Smooth muscle cell of the brain vasculature (primary cell): ENCODE measurements at regions not wholly inside any gene's neighbourhood (a gene's known extent, or its start where the extent isn't known, plus 50 kb on each side); places are given as distances from the start of the nearest gene placed in this dataset.
"Not testable (repeated sequence)": the region's sequence is repeated elsewhere in the genome, so short reads cannot be mapped to it uniquely, and the experiment has no call there.

Experiments used
- DNase-seq: peaks from one replicate; pipeline ENCODE4 v3.0.0-alpha.2; 2012; ENCODE audit warnings: low read depth, low spot score

- no peak for DNase-seq
Measured at GRCh38 chr3:21024563-21024962, 726.4 kb downstream of the ZNF385D start.

DNA sequence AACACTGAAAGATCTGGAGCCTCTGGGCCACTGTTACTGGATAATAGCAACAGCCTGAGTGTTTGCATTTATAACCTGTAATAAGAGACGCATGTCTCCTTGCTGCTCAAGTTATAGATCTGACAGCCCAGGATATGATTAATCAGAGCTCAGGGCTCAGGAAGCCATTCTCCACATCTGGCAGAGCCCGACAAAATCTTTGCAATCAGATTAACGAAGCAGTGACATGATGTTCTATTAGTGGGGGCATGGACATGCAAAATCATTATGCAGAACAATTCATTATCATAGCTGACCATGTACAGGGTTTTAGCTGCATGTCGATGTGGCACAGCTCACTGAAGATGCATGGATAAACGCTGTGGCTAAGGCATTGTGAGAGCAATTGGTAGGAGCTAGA lies 730.3 kb downstream of the ZNF385D start:
- no peak for DNase-seq

DNA sequence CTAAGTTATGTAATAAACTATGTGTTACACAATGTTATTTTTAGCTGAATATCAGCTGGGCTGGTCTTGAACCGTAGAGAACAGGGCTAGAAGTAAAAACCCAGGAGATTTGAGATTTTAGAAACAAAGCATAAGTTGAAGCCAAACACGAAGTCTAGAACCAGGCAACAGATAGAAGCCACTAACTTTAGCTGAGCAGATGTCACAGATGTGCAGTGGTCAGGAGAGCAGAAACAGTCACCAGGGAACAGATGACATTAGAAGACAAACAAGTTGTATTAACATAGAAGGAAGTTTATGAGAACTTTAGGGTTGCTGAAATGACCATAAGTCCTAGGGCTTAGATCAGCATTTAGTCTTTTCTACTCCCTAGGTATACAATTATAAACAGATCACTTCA lies 731.0 kb downstream of the ZNF385D start:
- no peak for DNase-seq

- no peak for DNase-seq
Measured at GRCh38 chr3:21017115-21017852, 733.7 kb downstream of the ZNF385D start.

DNA sequence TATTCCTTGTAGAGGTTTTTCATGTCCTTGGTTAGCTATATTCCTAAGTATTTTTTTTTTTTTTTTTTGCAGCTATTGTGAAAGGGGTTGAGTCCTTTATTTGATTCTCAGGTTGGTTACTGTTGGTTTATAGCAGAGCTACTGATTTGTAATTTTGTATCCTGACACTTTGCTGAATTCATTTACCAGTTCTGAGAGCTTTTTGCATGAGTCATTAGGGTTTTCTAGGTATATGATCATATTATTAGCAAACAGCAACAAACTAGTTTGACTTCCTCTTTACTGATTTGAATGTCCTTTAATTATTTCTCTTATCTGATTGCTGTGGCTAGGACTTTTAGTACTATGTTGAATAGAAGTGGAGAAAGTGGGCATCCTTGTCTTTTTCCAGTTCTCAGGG lies 737.4 kb downstream of the ZNF385D start:
- no peak for DNase-seq

GRCh38 chr3:20999661-21000060 lies 751.3 kb downstream of the ZNF385D start:
- no peak for DNase-seq

GRCh38 chr3:20997183-20997582 lies 753.8 kb downstream of the ZNF385D start:
- no peak for DNase-seq

DNA sequence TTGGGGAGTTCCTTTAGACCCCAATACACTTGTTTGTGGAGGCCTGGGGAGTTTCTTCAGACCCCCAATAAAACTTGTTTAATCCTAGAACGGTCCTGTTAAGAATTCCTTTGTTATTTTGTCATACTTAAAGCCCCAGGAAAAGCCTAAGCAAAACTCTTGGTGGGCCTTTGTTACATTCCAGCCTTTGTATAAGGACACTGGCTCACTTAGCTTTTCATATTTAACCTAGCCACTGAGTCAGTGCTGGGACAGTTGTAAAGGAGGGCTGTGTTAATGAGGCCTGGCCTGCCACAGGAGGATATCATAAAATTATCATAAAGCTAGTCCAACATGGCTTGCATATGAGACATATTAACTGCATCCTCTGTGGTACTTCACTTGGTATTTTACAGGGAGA lies 760.1 kb downstream of the ZNF385D start:
- DNase-seq = no peak

DNA sequence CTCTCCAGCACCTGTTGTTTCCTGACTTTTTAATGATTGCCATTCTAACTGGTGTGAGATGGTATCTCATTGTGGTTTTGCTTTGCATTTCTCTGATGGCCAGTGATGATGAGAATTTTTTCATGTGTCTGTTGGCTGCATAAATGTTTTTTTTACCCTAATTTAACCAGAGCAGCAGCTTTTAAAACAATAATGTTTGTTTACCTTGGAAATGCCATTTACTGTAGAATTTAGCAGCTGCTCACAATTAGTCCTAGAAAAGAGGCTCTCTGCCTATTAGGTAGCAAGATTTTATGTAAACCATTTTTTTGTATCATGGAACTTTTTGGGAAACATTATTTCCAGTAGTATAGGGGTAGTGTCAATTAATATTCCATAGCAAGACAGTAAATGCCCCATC lies 761.4 kb downstream of the ZNF385D start:
- DNase-seq = not testable (repeated sequence)

DNA sequence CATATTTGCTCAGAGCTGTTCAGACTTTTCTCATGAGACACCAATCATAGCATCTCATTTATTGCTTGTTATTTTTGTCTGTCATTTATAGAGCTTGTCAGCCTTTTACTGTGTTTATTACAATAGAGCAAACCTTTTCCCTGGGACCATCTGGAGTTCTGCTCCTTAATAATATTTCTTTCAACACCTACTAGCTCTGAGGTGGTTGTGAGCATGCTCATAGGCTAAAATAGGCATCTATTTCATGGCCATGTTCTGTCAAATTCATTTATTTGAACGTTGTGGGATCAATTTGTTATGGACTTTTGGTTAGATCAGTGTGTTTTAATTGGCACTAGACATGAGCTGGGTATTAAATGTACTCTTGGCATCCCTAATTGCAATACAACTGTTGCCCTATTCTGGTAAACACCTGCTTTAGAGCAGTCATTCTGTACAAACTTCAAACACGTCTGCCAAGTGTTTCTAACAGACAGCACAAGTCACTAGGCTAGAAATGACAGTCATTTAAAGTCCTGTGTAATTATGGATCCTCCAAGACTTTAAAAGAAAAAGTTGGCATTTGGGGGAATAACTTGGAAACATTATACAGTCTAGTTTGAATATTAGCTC lies 766.3 kb downstream of the ZNF385D start:
- DNase-seq = no peak

GRCh38 chr3:20975188-20975651 lies 775.8 kb downstream of the ZNF385D start:
- DNase-seq = no peak

DNA sequence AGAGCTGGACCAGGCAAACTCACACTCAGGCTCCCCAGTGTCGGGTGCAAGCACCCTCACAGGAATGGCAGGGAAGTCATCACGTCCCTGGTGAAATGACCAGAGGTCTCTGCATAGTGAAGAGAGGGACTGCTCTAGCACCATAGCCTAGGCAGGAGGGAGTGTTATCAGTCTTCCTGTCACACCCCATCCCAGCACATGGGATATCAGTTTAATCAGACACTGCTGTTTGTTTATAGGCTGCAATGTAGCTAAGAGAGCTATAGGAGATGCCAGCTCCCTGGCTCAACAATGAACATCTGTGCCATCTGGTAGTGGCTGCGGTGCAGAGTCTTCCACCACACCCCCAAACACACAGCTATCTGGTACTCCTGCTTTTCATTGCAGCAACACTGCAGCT lies 776.6 kb downstream of the ZNF385D start:
- no peak for DNase-seq

DNA sequence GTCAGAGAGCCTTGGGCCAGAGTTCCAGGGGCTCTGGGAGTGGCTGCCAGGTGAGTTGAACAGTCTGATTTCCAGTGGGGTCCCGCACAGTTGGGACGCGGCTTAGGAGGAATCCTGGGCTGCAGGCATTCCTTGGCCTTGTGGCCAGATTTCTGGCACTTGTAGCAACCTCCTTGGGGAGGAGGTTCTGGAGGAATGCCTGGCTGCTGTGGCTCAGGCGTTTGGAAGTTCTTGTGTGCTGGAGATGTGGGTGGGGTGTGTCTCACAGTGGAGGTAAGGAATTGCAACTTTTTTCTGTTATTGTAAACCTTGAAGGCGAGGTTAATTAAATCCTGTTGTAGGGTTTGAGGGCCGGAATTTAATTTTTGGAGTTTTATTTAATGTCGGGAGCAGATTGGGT lies 780.2 kb downstream of the ZNF385D start:
- DNase-seq = not testable (repeated sequence)

GRCh38 chr3:20967485-20967884 lies 781.5 kb upstream of the SGO1 start:
- not testable (repeated sequence) for DNase-seq

GRCh38 chr3:20958161-20958560 lies 772.2 kb upstream of the SGO1 start:
- DNase-seq = no peak

- no peak for DNase-seq
Measured at GRCh38 chr3:20945892-20946291, 759.9 kb upstream of the SGO1 start.

GRCh38 chr3:20935791-20936190 lies 749.8 kb upstream of the SGO1 start:
- no peak for DNase-seq

- DNase-seq = no peak
Measured at GRCh38 chr3:20931834-20932233, 745.8 kb upstream of the SGO1 start.

DNA sequence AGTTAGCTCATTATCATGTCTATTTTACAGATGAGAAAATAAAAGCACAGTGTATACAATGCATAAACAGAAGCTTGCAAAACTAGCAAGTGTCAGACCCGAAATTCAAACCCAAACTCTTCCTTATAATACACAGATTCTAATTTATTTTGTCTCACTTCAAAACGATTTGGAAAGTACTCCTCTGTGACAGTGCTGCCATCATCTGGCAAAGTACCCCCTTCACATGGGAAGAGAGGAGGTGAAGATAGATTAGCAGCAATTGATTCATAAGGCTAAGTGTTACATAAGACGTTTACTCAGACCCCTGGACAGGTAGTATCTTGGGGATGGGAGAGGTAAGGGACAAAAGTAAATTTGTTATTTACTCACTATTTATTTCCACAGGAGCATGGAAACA lies 744.0 kb upstream of the SGO1 start:
- DNase-seq = no peak

DNA sequence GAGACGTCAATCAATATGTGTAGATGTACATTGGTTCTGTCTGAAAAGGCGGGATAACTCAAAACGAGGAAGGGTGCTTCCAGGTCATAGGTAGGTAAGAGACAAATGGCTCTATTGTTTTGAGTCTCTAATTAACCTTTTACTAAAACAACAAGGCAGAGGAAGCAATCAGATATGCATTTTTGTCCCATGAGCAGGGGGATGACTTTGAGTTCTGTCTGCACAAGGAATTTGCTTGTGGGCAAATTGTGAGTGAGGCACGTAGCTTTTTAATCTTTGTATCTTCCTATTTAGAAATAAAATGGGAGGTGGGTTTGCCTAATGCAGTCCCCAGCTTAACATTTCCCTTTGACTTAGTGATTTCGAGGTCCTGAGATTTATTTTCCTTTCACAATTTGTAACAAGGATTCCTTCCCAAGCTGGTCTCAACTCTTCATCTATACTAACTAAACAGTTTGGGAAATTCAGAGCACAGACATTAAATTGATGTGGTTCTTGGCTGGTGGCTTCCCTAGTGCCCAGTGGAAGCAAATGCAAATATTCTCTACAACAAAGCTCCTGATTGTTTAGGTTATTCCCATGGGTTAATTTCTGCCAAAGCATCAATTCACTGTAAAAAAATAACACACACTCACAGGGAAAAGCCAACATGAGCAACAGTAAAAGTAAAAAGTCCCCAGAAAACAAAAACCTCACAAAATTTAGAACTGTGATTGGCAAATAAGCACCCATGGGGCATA lies 738.8 kb upstream of the SGO1 start:
- no peak for DNase-seq

DNA sequence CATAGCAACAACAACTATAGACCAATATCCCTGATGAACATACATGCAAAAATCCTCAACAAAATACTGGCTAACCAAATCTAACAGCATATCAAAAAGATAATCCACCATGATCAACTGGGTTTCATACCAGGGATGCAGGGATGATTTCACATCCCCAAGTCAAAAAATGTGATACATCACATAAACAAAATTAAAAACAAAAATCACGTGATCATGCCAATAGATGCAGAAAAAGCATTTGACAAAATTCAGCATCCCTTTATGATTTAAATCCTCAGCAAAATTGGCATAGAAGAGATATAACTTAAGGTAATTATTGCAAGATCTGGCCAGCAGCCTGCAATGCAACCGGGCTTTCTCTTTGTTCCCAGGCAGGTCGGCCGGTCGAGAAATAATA lies 735.1 kb upstream of the SGO1 start:
- not testable (repeated sequence) for DNase-seq

GRCh38 chr3:20916951-20917606 lies 731.1 kb upstream of the SGO1 start:
- DNase-seq = peak; percentile 6
